UCSD-AML1 (cell line): ENCODE measurements at regions not wholly inside any gene's neighbourhood (a gene's known extent, or its start where the extent isn't known, plus 50 kb on each side); places are given as distances from the start of the nearest gene placed in this dataset.
A peak's percentile ranks its signal among the peaks of the same experiment; 100 is the strongest.

Experiments
- DNase-seq: peaks from one replicate; lab custom pipeline; 2025; ENCODE audit not compliant: unreplicated experiment; lab: John Stamatoyannopoulos, UW

- DNase-seq: no peak
These were observed 183.3 kb downstream of the CCDC59 start for GRCh38 chr12:82174936-82175335.

DNA sequence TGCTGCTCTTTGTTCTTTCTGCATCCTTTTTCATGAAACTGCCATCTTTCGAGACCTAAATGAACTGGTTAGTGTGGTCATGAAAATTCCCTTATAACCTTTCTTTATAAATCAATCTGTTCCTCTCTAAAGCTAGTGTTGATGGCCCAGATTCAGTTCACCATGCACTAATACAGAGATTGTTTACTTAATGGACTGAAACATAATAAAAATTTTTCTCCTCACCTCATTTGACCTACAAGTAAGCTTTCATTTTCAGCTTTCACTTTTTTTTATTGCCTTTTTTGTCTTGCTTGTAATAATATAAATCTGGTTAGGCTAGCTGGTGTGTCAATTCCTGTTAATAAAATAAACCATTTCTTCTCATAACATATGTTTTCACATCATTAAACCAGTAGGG, 183.8 kb downstream of the CCDC59 start:
- DNase-seq: no peak

GRCh38 chr12:82149045-82149444, 209.1 kb downstream of the CCDC59 start:
- DNase-seq: no peak

GRCh38 chr12:82146740-82147139, 211.4 kb downstream of the CCDC59 start:
- DNase-seq: no peak

DNA sequence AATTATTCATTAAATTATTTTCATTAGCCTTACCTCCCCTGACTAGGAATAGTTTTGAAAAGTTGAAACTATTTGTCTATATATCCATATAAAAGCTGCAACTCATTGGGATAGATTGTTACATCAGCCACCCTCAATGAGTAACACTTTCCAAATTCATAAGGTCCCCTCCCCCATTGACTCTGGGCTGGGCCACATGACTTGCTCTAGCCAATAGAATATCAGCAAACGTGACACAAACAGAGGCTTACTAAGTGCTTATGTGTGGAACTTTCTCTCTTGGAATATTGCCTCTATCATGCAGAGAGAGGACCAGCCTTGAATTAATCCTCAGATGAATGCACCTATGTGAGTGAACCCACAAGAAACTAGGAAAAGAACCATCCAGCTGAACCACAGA, 213.7 kb downstream of the CCDC59 start:
- DNase-seq: no peak

- no peak for DNase-seq
These were observed 225.8 kb downstream of the CCDC59 start for GRCh38 chr12:82132390-82132789.

GRCh38 chr12:82130762-82131161, 227.4 kb downstream of the CCDC59 start:
- no peak for DNase-seq

DNA sequence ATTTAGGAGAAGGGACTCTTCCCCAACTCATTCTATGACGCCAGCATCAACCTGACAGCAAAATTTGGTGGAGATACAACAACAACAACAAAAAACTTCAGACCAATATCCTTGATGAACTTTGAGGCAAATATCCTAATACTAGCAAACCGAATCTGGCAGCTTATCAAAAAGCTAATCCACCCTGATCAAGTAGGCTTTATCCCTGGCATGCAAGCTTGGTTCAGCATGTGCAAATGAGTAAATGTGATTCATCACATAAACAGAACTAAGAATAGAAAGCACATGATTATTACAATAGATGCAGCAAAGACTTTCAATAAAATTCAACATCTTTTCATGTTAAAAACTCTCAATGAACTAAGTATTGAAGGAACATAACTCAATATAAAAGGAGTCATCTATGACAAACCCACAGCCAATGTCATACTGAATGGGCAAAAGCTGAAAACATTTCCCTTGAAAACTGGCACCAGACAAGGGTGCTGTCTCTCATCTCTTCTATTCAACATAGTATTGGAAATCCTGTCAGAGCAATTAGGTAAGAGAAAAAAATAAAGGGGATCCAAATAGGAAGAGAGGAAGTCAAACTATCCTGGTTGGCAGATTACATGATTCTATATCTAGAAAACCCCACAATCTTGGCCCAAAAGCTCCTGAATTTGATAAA, 233.3 kb downstream of the CCDC59 start:
- DNase-seq: no peak

GRCh38 chr12:82121545-82121944, 236.6 kb downstream of the CCDC59 start:
- no peak for DNase-seq

DNA sequence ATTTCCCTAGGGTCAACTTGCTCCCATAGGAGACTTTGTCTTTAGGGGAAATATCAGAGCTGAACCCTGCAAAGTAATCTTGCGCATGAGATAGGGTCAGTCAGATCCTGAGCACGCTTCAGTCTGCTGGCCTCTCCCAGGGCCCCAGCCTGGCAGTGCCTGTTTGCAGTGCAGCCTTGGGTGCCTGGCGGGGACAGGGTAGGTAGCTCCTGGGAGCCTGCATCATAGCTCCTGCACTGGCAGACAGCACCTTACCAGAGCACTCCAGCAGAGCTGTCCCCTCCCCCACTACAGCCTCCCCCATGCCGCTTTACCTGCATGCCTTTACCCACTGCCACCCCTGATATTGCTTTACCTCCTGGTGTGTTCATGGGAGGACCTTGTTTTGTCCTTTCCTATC, 237.3 kb downstream of the CCDC59 start:
- DNase-seq: no peak

DNA sequence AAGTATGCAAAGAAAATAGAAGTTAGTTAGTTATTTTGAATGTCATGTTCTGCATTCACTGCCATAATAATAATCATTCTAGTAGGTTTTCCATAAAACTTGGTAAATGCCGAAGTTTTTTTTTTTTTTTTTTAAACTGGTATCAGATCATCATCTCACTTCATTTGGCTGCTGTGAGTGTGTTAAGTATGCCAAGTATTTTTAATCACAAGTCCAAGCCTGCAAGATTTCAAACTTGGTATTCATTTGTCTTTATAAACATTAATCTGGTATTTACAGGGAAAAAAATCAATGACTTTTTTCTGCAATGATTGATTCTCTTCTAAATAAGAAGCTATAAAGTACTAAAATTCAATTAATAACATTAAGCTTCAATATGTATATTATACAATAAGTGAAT, 248.9 kb downstream of the CCDC59 start:
- no peak for DNase-seq

GRCh38 chr12:82108615-82109014, 249.6 kb downstream of the CCDC59 start:
- DNase-seq: no peak

DNA sequence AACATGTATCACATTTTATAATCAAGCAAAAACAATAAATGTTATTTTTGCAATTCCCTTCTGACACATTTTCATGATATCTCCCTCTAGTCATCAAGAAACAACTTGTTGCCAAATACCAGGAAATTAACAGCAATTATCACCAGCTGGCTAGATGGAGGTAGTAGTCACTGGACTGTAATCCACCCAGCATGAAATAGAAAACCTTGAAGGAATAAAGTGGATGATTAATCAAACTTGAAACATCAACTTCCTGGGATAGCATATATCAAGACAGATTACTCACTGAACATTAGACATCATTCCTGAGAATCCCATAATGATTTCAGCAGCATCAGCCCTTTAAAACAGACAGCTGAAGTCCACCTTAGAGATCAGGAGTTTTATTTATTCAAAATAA, 259.0 kb downstream of the CCDC59 start:
- no peak for DNase-seq

GRCh38 chr12:82097877-82098276, 260.3 kb downstream of the CCDC59 start:
- DNase-seq: no peak

DNA sequence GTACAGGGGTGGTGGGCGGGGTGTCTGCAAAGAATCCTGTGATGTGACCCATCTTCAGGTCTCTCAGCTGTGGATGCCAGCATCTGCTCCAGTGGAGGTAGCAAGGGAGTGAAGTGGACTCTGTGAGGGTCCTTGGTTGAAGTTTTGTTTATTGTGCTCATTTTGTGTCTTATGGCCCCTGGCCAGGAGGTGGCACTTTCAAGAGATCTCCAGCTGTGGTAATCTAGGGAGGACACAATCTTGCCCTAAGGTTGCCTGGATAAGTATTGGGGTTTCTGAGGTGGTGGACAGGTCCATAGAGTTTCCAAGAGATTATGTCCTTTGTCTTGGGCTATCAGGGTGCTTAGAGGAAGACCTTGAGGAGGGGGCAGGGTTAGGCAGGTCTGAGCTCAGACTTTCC, 260.7 kb downstream of the CCDC59 start:
- no peak for DNase-seq

DNA sequence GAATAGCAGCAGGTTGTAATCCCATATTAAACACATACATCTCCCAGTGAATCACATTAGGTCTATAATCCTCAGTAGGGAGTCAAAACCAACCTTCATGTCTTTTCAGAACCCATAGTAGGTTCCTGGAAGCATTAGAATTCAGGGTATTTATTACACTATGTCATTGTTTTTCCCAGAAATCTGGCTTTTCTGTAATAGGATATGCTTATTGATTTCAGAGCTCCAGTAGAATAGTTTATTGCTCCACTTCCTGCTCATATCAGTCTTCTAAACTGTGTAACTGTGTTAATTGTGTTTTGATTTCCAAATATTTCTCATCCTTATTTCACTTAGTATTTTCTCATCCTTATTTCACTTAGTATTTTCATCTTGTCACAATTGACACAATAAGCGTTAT, 268.0 kb downstream of the CCDC59 start:
- DNase-seq: no peak

- DNase-seq: no peak
These were observed 268.6 kb downstream of the CCDC59 start for GRCh38 chr12:82089369-82090121.

DNA sequence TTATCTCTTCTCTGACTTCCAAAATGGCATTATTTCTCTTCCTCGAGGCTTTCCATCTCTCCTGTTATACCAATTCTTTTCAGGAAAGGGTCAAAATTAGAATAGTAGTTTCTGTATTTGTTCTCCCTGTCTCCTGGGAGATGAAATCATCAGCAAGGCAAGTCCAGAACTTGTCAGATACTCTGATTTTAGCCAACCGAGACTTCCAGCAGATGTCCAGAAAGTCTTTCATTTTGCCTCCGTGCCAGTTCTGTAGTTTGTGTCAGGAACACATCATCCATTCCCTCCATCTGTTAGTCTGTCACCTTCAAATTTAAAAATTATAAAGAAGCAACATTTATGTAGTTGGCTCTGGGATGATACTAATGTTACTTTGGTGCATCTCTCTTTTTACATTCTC, 275.7 kb downstream of the CCDC59 start:
- DNase-seq: no peak

- DNase-seq: no peak
These were observed 288.2 kb downstream of the CCDC59 start for GRCh38 chr12:82069931-82070514.

DNA sequence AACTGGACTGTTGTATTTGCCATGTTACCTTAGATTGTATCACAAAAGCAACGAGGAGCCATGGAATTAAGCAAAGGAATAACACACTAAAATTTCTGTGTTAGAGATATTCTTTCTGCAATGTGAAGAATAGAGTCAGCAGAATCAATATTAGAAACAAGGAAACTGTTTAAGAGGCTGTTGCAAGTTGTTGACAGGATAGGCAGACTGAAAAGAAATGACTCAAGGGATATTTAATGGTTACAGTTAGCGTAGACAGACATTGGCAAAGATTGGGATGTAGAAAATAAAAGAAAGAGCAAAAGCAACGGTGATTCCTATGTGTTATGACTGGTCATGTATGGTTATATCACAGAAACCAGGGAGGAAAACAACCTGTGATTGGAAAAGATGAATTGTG, 299.0 kb upstream of the PPFIA2 start:
- DNase-seq: no peak

DNA sequence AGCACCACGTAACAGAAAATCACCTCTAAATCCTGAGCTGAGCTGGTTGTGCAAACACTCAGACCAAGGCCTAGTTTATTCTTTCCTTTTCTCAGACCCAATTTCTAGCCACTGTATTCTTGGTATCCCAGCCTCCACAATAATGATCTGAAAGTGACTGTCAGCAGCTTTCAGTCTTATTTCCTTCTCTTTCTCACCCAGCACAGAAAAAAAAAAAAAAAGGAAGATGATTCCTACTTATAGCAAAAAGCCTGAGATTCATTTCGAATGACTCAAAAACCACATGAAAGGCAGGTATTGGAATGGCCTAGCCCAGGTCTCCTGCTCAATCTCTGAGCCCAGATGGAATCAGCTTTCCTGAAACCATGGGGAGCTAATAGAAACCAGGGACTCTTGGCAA, 298.6 kb upstream of the PPFIA2 start:
- DNase-seq: peak; percentile 1

DNA sequence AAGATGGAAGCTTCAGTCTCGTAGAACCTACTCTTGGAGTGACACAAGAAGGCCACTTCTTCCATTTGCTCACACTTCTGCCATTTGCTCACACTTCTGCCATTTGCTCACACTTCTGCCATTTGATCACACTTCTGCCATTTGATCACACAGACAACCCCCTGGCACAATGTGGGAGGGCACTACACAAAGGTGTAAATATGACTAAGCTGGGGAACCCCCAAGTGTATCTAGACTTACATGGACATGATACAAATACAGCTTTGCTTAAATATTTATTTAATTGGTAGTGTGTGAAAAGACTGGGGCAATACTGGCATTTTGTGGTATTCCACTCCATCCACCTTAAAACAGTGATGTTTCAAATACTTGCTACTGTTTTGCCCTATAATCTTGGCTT, 296.2 kb upstream of the PPFIA2 start:
- no peak for DNase-seq
